GM18907 (cell line): ENCODE measurements at regions not wholly inside any gene's neighbourhood (a gene's known extent, or its start where the extent isn't known, plus 50 kb on each side); places are given as distances from the start of the nearest gene placed in this dataset.
"Not testable (repeated sequence)": the region's sequence is repeated elsewhere in the genome, so short reads cannot be mapped to it uniquely, and the experiment has no call there.

ENCODE experiments used
- ATAC-seq: cut with Tn5 transposase; IDR thresholded peaks from one replicate; pipeline ENCODE4 v1.9.1; 2021; ENCODE audit warnings: mild to moderate bottlenecking, moderate library complexity; ENCODE audit not compliant: unreplicated experiment

DNA sequence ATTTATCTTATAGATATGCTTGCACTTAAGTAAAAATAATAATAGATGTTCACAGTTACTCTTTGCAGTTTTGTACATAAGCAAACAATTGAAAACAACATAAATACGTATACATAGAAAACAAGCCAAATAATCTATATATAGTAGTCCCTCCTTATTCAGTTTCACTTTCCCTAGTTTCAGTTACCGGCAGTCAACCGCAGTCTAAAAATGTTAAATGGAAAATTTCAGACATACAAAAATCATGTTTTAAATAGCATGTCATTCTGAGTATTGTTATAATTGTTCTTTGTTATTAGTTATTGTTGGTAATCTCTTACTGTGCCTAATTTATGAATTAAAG, 262.0 kb downstream of the CGGBP1 start:
- no peak for ATAC-seq

GRCh38 chr3:87796137-87796842, 262.5 kb downstream of the CGGBP1 start:
- ATAC-seq, result no peak

- ATAC-seq, result no peak
These were observed 263.1 kb downstream of the CGGBP1 start for GRCh38 chr3:87795701-87796100.

DNA sequence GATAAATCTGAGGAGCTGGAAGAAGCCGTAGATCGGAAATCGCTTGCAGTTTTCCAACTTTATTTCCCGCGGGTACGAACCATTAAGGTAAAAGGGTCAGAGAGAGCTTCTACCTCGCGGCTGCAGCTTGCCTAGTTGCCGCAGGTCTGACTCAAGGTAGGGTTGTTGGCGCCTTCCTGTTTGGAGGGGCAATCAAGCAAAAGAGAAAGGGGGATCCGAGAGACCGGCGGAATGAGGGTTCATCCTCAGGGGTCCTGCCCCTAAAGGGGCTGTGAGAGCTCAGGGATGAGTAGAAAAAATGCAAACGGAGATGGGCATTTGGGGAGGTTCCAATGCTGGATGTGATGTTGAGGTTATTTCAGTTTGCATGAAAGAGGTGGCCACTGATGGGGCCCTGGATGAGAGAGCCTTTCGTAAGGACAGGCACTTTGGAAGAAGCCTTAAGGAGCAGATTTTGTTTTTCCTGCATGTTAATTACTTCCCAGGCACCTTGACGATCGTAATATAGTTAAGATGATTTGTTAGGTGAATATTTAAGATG, 265.4 kb downstream of the CGGBP1 start:
- no peak for ATAC-seq

- ATAC-seq, result no peak
These were observed 266.1 kb downstream of the CGGBP1 start, which contains the start of gene HTR1F for GRCh38 chr3:87792534-87793336. Gene HTR1F (plus strand): TSS chr3:87792706.

GRCh38 chr3:87792198-87792533, 266.6 kb downstream of the CGGBP1 start:
- no peak for ATAC-seq

GRCh38 chr3:87791248-87792027, 267.4 kb downstream of the CGGBP1 start:
- ATAC-seq, result no peak

GRCh38 chr3:87789049-87789448, 269.8 kb downstream of the CGGBP1 start:
- ATAC-seq, result not testable (repeated sequence)

GRCh38 chr3:87788516-87788915, 270.3 kb downstream of the CGGBP1 start:
- no peak for ATAC-seq

DNA sequence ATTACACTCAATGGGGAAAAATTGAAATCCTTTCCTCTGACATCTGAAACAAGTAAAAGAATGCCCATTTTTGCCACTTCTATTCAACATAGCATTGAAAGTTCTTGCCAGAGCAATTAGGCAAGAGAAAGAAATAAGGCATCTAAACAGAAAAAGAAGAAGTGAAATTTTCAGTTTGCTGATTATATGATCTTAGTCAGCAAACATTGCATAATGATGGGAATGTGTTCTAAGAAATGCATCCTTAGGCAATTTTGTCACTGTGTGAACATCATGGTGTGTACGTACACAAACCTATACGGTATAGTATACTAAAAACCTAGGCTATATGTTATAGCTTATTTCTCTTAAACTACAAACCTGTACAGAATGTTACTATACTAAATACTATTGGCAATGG, 278.0 kb downstream of the CGGBP1 start:
- ATAC-seq, result no peak

GRCh38 chr3:87778876-87779275, 279.9 kb downstream of the CGGBP1 start:
- no peak for ATAC-seq

GRCh38 chr3:87771337-87772192, 287.2 kb downstream of the CGGBP1 start:
- ATAC-seq, result peak; percentile 99

- ATAC-seq, result no peak
These were observed 292.1 kb downstream of the CGGBP1 start for GRCh38 chr3:87766721-87767120.

DNA sequence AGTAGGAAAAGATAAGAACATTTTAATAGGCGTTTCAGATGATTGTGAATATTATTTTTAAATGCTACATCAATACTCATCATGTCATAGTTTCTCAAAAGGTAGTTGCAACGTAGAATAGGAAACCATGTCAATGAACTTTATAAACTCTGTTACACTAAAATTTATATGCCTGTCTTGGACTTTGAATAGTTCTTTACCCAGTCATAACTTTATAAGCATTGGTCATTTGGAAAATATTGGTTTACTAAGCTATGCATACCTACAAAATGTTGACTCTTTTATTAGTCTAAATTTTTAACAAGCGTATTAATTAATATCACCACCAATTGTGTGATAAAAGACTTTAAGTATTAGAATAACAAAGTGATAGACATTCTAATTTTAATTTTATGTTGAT, 293.5 kb downstream of the CGGBP1 start:
- no peak for ATAC-seq

DNA sequence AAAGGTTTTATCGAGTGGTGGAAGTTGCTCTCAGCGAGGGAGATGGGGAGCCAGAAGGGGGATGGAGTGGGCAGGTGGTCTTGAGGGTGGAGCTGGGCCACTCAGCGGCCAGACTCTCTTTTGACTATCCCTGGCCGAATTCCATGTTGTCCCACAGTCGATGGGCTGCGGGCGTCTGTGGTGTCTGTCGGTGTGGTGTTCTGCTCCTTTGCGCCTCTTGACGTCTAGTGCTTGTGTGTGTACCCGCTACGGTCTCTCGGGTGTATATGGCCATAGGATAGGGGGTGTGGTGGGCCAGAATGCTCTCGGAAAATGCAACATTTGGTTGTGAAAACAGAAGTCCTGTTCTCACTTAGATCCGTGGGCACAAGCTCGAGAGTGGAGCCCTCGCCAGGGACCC, 297.0 kb downstream of the CGGBP1 start:
- no peak for ATAC-seq

- no peak for ATAC-seq
These were observed 297.5 kb downstream of the CGGBP1 start for GRCh38 chr3:87761341-87761740.

- no peak for ATAC-seq
These were observed 302.2 kb downstream of the CGGBP1 start for GRCh38 chr3:87756616-87757015.

GRCh38 chr3:87755852-87756251, 303.0 kb downstream of the CGGBP1 start:
- no peak for ATAC-seq

- ATAC-seq, result no peak
These were observed 316.6 kb downstream of the CGGBP1 start for GRCh38 chr3:87742250-87742649.

GRCh38 chr3:87740894-87741293, 317.9 kb downstream of the CGGBP1 start:
- not testable (repeated sequence) for ATAC-seq
